ENCODE measurements at regions not wholly inside any gene's neighbourhood (a gene's known extent, or its start where the extent isn't known, plus 50 kb on each side); places are given as distances from the start of the nearest gene placed in this dataset.

DNA sequence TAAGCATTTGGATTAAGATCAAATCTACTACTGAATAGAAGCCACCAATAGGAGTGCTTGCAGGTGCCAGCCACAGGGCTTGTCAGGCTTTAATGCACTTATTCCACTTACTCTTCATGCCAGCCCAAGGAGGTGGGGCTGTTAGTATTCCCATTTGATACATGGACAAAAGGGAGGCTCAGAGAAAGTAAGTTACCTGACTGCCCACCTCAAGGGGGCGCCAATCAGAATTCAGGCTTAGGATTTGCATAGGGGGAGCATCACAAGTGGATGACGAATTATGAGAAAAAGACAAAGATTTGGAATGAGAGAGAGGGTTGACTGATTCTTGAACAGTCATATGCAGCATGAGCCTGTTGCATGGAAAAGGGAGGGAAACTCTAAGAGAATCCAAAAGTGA is 188.4 kb upstream of the TSHZ2 start:
- DNase-seq (ENCODE audit: low spot score), result peak; percentile 59

DNA sequence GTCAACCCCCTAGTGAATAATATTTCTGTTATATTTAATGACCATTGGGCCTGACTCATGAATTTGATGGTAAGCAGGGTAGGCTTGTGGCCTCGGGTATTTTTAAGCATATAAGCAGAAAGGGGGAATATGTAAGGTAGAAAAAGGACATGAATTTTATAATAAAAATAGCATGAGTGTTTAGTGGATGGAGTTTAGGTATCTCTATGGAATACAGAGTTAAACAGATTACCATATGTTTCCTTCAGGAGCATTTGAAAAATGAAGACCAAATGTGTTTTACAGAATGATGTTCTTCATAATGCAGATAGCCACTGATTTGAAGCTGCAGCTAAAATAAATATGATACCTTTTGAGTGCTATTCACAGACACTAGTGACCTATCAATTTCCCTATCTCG is 191.7 kb upstream of the TSHZ2 start:
- no peak for DNase-seq (ENCODE audit: low spot score)

DNA sequence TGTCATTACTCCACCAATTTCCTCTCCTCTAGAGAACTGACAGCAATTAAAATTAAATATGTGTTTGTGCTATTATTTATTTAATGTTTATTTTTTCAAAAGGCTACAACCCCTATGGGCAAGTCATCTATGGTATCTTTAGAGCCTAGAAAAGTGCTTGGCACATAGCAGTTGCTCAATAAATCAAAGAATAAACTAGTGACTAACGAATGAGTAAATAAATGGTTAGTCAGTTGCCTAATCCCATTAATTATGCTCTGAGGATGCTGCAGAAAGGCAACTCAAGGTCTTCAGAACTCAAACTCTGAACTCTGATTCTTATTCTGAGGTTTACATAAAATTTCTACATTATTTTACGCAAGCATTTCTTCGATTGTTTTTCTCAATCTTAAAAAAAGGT is 193.0 kb upstream of the TSHZ2 start:
- no peak for DNase-seq (ENCODE audit: low spot score)

DNA sequence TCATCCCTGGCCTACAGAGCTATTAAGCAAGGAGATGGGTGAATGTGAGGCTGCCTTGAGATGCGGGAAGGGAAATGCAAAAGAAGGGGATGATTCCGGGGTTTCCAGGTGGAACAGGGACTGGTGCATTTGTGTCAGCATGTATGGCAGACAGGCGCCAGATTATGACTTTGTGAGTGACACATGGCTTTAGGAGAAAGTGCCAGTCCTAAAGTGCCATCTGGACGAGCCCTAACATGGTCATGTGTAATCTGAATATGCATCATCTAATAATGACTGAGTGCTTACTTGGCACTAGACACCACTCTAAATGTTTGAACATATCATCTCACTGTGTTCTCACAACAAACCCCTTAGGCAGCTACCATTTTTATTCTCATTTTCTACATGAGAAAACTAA is 195.0 kb upstream of the TSHZ2 start:
- DNase-seq (ENCODE audit: low spot score), result no peak

DNA sequence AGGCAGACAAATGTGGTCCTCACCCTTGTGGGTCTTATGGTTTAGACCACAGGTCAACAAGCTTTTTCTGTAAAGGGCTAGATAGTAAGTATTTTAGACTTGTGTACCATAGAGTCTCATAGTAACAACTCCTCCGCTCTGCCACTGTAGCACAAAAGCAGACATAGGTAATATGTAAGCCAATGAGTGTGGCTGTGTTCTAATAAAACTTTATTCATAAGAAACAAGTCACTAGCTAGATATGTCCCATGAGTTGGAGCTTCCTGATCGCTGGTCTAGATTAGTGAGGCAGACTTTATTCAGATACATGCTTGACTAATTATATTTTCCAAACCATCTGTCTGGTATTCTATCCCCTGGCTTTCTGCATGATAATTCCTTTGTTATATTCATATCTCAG is 196.4 kb upstream of the TSHZ2 start:
- no peak for DNase-seq (ENCODE audit: low spot score)

DNA sequence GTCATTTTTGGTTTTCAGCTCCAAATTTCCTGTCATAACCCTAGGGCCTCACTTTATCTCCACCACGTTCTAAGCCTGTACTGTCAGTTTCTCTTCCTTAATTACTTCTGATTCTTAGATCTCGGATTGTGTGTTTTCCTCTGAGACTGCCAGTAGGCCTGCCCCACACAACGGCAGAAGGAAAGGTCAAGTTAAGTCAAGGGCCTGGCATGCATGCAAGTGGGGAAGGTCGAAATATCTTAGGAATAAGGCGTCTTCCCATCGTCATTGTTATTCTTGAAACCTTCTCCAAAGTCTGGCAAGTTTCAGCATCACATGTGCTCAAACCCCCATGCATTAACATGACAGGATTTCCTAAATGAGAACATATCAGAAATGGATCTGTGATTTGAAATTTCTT is 203.5 kb upstream of the TSHZ2 start:
- DNase-seq (ENCODE audit: low spot score), result no peak

DNA sequence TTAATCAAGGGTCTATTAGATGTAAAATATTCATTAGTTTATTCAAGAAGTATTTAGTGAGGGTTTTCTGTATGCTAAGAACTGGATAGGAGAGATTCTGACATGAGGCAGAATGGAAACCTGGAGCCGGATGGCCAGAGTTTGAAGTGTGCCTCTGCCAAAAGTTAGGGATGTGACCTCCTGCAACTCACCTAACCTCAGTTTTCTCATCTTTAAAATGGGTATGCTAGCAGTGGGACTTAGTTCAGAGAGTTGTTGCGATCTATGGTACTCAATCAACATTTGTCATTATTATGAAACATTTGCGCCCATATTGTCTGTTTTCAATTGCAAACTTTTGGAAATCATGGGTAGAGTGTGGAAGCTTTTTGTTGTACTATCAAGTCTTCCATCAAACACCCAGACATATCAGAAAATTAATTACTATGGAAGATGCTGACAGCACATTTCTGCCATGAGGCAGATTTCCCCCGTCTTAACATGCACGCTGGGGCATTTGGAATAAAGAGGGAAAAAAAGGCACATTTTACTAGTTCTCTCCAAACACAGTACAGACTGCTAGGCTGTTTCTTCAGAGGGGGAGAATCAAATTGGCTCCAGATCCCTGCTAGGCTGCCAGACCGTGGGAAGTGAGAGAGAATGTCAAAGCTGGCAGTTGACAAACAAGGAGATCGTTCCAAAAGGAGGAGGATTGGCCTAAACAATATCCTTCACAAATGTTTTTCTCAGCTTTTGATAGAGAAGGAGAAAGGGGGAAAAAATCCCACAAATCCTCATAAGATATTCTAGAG is 205.3 kb upstream of the TSHZ2 start:
- no peak for DNase-seq (ENCODE audit: low spot score)

DNA sequence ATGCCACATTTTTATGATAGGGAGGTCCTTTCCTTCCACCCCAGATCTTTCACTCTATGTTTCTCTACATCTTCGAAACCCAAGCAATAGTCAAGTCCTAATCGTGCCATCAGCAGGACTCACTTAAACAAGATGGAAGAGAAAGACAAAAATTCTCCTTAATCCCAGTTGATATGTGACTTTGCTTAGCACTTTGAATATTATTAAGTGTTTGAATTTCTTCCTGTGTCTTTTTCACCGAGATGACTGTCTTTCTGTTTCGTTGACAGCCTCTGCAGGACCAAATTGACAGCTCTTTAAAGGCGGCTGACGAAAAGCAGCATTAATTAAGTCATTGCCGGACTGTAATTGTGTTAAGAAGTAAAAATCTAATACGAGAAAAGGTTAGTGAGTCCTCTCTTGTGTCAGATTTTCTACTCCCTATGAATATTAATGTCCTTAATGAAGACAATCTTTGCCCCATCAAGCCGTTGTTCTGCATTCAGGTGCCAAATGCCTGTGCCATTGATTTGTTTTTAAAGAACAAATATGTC is 208.8 kb upstream of the TSHZ2 start:
- DNase-seq (ENCODE audit: low spot score), result no peak

DNA sequence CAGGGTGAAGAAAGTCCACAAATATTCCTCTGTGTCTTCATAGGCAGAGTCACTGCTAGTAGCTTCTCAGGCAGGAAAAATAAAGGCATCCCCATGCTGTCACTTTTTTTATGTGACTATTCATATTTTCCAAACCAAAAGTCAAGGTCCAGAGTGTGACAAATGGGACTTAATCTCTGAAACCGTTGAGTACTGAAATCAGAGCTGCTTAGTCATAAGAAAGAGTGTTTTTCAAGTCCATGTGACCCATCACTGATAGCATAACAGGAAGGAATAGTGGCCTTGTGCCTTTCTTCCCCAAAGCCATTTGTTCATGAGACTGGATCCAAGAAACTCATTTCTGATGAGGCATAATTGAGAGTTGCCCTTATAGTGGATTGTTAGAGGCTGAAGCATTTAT is 210.3 kb upstream of the TSHZ2 start:
- DNase-seq (ENCODE audit: low spot score), result no peak

DNA sequence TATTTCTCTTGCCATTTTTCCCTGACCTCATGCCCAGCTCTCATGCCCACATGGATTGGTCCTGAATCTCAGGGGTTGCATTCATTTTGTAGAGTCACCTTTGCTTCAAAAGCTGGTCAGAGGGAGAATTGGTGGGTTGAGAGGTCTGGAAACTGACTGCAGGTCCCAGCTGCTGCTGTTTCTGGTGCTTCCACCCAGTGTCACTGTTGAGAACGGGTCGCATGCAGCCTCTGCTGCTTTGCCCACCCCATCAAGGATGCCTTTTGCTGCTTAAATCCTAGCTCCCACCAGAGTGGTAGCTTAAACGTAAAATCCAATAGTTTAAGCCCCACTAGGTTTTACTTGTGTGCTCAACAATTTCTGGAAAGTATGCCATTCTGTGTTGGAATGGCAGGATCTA is 211.4 kb upstream of the TSHZ2 start:
- no peak for DNase-seq (ENCODE audit: low spot score)

DNA sequence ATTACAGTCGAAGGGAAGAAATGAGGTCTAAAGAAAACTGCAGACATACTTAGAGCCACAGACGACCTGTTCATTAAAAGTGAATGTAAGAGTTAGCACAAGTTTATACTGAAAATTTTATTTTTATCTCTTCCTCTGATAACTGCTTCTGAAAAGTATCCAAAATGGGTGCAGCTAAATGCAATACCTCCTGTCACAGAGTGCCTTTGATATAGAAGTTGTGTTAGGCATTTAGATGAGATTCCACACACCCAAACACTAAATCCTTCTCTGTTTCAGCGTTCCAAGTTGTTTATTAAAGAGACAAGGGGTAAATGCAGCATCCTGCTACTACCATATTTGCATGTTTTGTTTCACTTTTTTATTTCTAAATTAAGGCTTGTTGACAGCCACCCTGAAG is 214.7 kb upstream of the TSHZ2 start:
- DNase-seq (ENCODE audit: low spot score), result no peak

DNA sequence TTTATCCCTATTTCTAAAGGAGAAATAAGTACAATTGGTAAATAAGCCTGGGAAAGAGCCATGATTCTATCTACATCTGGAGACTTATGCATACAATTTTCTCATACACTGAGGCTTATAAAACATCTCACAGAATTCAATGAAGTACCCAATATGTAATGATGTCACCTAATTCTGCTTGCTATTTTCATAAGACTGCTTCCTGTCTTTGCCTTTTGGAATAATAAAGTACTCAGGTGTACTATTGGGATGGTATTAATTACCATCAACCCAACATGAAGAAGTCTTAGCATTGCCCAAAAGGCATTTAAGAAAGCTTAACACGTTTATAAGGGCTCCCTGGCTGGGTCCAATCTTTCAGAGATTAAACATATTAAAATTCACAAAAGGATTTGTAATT is 216.4 kb upstream of the TSHZ2 start:
- no peak for DNase-seq (ENCODE audit: low spot score)

DNA sequence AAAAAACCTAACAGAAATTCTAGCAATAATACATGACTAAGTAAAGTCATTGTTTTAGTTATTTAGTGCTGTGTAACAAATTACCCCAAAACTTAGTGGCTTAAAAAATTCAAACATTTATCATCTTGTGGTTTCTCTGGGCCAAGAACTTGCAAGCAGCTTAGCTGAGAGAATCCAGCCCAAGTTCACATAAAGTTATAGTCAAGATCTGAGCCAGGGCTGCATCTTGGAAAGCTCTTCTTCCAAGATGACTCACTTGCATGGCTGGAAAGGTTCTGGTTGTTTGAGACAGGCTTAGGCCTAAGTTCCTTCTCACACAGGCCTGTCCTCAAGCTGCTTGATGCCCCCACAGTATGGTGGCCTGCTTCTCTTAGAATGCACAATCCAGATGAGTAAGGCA is 217.8 kb upstream of the TSHZ2 start:
- DNase-seq (ENCODE audit: low spot score), result no peak

DNA sequence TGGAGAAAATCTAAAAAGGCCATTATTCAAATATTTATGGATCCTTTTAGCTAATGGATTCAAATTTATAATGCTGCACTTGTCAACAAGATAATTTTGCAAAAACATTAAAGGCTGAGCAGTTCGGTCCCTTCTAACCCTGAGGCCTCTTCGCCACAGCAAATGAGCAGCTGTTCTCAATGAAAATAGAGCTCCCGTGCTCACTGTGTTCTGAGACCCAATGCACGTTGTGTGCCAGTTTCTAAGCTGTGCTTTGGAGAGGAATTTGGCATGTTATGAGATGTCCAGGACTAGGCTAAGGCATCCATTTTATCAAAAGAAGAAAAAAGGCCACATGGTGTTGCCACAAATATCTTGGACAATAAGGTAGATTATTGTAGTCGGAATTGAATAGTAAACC is 220.1 kb upstream of the TSHZ2 start:
- DNase-seq (ENCODE audit: low spot score), result no peak

DNA sequence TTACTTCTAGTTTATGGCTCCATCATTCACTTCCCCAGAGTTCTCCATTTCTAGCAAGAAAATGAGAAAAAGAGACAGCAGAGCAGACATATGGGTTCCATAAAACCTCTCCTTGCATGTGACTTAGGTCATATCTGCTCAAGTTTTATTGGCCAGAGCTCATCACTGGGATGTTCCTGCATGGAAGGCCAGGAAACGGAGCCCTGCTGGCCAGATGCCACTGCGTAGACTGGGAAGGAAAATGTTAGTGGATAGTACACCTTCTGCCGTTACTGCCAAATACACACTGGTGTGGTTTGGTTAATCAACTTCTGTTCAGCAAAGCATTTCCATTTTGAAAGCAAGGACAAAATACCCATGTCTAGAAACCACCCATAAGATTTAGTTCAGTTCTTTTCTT is 220.6 kb upstream of the TSHZ2 start:
- DNase-seq (ENCODE audit: low spot score), result no peak

DNA sequence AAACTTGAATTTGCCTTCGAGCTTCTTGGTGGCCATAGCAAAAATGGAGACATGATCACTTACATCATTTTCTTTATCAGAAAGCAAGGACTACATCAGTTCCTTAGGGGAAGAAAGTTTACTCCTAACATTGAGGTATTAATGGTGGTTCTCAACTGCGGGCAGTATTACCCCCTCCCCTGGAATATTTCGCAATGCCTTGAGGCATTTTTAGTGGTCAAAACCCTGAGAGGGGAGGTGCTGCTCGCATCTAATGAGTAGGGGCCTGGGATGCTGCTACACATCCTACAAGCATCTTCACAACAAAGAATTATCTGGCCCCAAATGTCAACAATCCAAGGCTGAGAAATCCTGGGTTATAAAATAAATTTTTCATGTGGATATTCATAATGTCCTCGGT is 222.2 kb upstream of the TSHZ2 start:
- DNase-seq (ENCODE audit: low spot score), result no peak

DNA sequence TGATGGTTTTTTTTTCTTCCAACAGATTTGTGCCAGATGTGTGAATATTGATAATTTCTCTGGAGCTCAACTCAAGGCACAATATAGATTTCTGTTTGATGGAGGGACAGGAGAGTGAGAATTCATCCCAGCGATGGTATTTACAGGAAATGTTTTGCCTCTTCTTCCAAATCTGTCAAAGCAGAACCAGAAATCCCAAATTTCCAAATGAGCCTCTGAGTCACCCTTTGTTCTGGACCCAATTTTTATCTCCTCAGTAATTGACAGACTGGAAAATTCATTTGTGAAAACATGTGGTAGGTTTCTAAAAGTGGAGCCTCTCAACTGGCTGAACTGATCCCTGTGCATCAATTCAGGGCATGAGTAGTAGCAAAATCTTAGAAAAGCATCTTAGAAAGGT is 223.2 kb upstream of the TSHZ2 start:
- DNase-seq (ENCODE audit: low spot score), result no peak

DNA sequence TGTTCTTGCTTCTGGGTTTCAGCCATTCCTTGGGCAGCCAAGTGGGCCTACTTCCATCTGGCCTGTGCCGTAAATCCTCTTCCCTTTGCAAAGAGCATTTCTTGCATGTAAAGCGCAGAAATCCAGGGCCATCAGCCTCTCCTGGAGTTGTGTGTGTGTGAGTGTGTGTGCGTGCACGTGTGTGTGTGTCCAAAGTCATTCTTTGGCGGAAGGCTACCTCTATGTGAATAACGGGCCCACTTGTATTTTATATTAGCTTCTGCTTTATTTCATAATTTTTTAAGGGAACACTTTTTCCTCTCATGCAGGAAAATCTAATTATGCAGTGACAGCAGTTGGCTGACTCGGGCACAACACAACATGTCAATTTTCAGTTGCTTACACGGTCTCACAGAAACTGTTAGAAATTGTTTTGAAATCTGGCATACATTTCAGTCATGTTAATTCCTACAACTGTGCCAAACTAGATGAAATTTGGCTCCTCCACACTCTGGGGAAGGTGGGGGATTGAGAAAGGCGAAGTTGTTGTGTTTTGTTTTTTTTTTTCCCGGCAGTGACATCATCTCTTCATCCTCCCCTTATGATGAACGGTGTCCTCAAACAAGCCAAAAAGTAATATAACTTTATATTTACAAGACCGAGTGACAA is 223.7 kb upstream of the TSHZ2 start:
- DNase-seq (ENCODE audit: low spot score), result no peak

DNA sequence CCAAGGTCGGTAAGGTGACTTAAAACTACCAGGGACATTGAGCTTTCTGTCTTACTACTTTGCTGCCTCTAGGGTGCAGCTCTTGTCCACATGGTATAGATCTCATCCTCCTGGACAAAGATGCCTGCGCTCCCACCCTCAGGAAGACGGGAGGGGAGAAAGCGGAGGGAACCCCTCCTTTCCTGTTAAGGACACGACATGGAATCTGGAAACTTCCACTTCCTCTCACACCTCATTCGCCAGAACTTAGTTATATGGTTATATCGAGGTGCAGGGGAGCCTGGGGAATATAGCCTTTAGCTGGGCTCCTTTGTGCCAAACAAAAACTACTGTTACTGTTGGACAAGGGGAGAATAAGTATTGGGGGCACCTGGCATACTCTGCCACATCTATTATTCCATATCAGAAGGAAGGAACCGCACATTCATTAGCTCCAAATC is 224.3 kb upstream of the TSHZ2 start:
- DNase-seq (ENCODE audit: low spot score), result peak; percentile 45

DNA sequence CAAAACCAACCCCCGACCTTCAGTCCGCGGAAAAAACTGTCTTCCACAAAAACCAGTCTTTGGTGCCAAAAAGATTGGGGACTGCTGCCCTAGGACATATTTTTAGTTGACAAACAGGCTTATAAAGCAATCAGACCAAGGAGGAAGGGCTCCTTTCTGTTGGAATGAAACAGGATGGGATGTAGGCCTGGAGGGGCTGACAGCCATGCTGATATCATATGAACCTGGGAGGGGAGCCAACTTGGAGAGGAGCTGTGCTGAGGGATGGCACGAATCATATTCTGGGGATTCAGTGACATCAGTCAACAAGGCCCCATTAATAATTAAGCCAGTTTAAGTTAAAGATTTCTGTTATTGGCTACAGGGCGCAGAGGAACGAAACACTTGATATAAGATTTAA is 225.4 kb upstream of the TSHZ2 start:
- no peak for DNase-seq (ENCODE audit: low spot score)

DNA sequence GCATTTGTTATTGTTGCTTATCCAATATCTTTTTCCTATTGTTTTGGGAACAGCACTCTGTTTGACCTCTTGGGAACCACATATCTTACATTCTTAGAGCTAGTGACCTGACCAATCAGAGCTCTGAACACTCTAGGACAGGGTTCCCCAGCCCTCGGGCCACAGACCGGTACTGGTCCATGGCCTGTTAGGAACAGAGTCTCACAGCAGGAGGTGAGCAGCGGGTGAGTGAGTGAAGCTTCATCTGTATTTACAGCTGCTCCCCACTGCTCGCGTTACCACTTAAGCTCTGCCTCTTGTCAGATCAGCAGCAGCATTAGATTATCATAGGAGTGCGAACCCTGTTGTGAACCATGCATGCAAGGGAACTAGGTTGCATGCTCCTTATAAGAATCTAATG is 226.0 kb upstream of the TSHZ2 start:
- DNase-seq (ENCODE audit: low spot score), result no peak

DNA sequence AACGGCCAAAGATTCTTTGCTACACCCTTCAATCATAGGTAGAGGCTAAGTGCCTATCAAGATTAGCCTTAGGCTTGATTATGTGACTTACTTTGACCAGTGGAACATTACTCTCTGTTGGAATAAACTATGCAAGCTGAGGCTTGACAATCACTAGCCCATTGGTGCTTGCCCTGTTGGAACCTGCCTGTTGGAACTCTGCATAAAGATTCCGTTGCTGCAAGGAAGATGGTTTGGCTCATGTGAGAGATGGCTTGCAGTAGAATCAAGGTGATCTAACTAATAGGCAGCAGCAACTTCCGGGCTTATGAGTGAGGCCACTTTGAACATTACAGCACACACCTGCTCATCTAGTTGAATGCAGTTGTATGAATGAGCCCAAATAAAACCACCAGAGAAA is 227.7 kb upstream of the TSHZ2 start:
- no peak for DNase-seq (ENCODE audit: low spot score)

DNA sequence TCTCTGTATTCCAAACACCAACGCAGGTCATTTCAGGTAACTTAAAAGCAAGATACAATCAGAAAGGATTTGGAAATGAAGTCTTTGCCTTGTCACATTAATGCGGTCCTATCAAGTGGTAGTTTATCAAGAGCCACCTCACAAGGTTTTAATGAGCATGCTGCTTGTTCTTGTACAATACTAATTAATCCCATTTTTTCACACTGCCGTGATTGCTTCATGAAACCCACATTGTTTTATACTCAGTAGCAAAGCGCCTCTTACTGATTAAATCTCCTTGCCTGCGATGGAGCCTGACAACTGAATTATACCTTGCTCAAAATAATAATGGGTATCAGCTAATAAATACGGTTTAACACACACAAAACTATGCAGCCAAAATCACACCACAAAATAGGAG is 234.1 kb upstream of the TSHZ2 start:
- DNase-seq (ENCODE audit: low spot score), result no peak

DNA sequence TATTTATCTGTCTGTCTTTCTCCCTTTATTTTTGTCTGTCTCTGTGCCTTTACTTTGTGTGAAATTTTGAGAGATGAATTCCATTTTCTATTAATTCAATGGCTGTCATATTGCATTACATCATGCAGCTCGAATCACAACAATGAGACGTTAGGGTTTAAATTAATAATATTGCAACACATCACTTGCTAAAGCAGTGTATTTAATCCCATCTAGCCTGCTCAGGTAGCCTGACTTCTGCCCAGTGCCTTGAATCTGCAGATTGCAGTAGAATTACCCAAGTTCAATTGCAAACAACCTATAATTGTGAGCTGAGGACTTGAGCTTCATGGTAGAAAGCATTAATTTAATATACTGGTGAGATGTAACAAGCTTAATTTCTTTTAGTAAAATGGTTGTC is 235.7 kb upstream of the TSHZ2 start:
- no peak for DNase-seq (ENCODE audit: low spot score)
